ENCODE measurements at regions not wholly inside any gene's neighbourhood (a gene's known extent, or its start where the extent isn't known, plus 50 kb on each side); places are given as distances from the start of the nearest gene placed in this dataset.
"Not testable (repeated sequence)": the region's sequence is repeated elsewhere in the genome, so short reads cannot be mapped to it uniquely, and the experiment has no call there.

DNA sequence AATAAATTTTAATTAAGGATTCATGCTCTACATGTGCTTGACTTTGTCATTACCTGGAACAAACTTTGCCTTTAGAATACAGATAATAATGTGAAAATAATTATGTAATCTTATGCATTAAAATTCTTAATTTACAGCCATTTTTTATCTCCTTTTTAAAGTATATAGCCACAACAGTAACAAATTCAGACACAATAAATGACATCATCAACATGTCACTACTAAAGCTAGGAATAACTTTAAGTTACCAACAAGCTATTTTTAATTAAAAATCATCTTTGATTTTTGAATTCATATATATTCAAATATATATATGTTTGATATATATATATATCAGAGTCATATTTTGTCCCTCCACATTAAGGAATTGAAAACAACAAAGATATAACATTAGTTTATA lies 107.7 kb downstream of the MAD2L1 start:
- no peaks in the 10 kb centered on the region for H3K27me3 ChIP-seq (ENCODE audit: control insufficient read depth in 2 of 2, insufficient read depth in 2 of 2, low read length in 2 of 2)
- no TSS peak for BruUV-seq (replicated peaks)
- H3K4me3 ChIP-seq (replicated peaks in 1 of 3; ENCODE audit: insufficient read depth in 1 of 3, low read depth in 1 of 3, low read length in 3 of 3): no peak overlapping the region
- H3K9me1 ChIP-seq (replicated peaks; ENCODE audit: control insufficient read depth, extremely low read depth, insufficient read depth, low read length): no peaks in the 10 kb centered on the region
- no peaks in the 10 kb centered on the region for H4K20me1 ChIP-seq (replicated peaks; ENCODE audit: control insufficient read depth, extremely low read depth, insufficient read depth, low read length)
- intact Hi-C loops (cut with micrococcal nuclease) (no loop called here), dilution Hi-C loops (cut with MboI; ENCODE audit: extremely low pct_ligation_motif_present, low sequenced_read_pairs) (no loop called here)
- no peak for DNase-seq (ENCODE audit: low read depth, low spot score)
- no peak overlapping the region for H2AFZ ChIP-seq (ENCODE audit: low read depth, low read length)
- H3K27ac ChIP-seq (ENCODE audit: insufficient read depth, low read depth, low read length): no peak overlapping the region
- CTCF ChIA-PET: no interaction called here
- no peaks in the 10 kb centered on the region for H3K4me1 ChIP-seq (ENCODE audit: control insufficient read depth, extremely low read depth, insufficient read depth, low read length)
- H3K36me3 ChIP-seq (ENCODE audit: control insufficient read depth in 2 of 2, extremely low read depth in 1 of 2, insufficient read depth in 2 of 2, low read length in 2 of 2): no peaks in the 10 kb centered on the region
- no peak overlapping the region for H3K9ac ChIP-seq (replicated peaks; ENCODE audit: extremely low read depth, insufficient read depth, low read length)
- TF ChIP-seq FOS (IDR thresholded peaks at IDR 0.05; ENCODE audit: borderline replicate concordance, insufficient read depth, low read length) (no peak), EZH2 (IDR thresholded peaks at IDR 0.05; ENCODE audit: borderline replicate concordance, low read depth, low read length, severe bottlenecking) (no peak), GATA2 (IDR thresholded peaks at IDR 0.05; ENCODE audit: insufficient read depth, insufficient read length, low read depth, low read length) (no peak)
- TF ChIP-seq, protein P1, sequence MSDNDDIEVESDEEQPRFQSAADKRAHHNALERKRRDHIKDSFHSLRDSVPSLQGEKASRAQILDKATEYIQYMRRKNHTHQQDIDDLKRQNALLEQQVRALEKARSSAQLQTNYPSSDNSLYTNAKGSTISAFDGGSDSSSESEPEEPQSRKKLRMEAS (IDR thresholded peaks at IDR 0.05; ENCODE audit: insufficient read depth, insufficient read length): no peak
- no peak overlapping the region for H3K4me2 ChIP-seq (ENCODE audit: insufficient read depth, low read length)
- no peak for FAIRE-seq
- POLR2A ChIA-PET: no interaction called here
- H3K79me2 ChIP-seq (ENCODE audit: control insufficient read depth, insufficient read depth, low read length): no peaks in the 10 kb centered on the region
- no peaks in the 10 kb centered on the region for H3K9me3 ChIP-seq (replicated peaks; ENCODE audit: control insufficient read depth, insufficient read depth, low read length)

DNA sequence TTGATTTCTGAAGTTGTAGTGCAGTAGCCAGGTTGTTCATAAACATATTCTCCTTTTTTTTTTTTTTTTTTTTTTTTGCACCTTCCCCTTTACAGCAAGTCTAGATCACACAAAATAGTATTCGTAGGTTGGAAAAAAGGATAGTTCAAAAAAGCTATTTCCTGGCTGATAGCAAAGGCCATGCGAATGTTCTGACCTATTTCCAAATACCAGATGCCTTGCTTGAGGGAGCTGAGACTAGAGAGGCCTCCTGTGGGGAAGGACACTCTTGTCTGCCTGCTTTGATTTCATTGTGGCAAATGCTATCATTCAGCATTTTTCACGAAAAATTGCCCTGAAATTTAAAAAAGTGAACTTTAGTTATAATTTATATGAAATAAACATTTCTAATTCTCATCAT lies 111.4 kb downstream of the MAD2L1 start:
- Histone ChIP-seq H3K9me3 (replicated peaks; ENCODE audit: control insufficient read depth, insufficient read depth, low read length) (no peaks in the 10 kb centered on the region), H3K4me2 (ENCODE audit: insufficient read depth, low read length) (no peak overlapping the region), H4K20me1 (replicated peaks; ENCODE audit: control insufficient read depth, extremely low read depth, insufficient read depth, low read length) (no peaks in the 10 kb centered on the region), H3K9ac (replicated peaks; ENCODE audit: extremely low read depth, insufficient read depth, low read length) (no peak overlapping the region), H3K9me1 (replicated peaks; ENCODE audit: control insufficient read depth, extremely low read depth, insufficient read depth, low read length) (no peaks in the 10 kb centered on the region), H3K36me3 (ENCODE audit: control insufficient read depth in 2 of 2, extremely low read depth in 1 of 2, insufficient read depth in 2 of 2, low read length in 2 of 2) (no peaks in the 10 kb centered on the region), H3K79me2 (ENCODE audit: control insufficient read depth, insufficient read depth, low read length) (no peaks in the 10 kb centered on the region), H3K27ac (ENCODE audit: insufficient read depth, low read depth, low read length) (no peak overlapping the region), H3K4me1 (ENCODE audit: control insufficient read depth, extremely low read depth, insufficient read depth, low read length) (no peaks in the 10 kb centered on the region), H3K27me3 (ENCODE audit: control insufficient read depth in 2 of 2, insufficient read depth in 2 of 2, low read length in 2 of 2) (no peaks in the 10 kb centered on the region), H3K4me3 (replicated peaks in 1 of 3; ENCODE audit: insufficient read depth in 1 of 3, low read depth in 1 of 3, low read length in 3 of 3) (no peak overlapping the region), H2AFZ (ENCODE audit: low read depth, low read length) (no peak overlapping the region)
- BruUV-seq (replicated peaks): no TSS peak
- DNase-seq (ENCODE audit: low read depth, low spot score) (no peak), FAIRE-seq (no peak)
- ChIA-PET POLR2A (no interaction called here), CTCF (interaction anchor here (0.6 kb wide), 2 partner anchors 26 to 1295 kb away, joined by 3 to 4 read pairs; no protein-coding TSS in a partner anchor)
- dilution Hi-C loops (cut with MboI; ENCODE audit: extremely low pct_ligation_motif_present, low sequenced_read_pairs): no loop called here
- intact Hi-C loops (cut with micrococcal nuclease): no loop called here
- TF ChIP-seq POLR2A (IDR thresholded peaks at IDR 0.05; ENCODE audit: low read depth, low read length): no peak
- no peak for TF ChIP-seq POLR2AphosphoS5 (IDR thresholded peaks at IDR 0.05; ENCODE audit: insufficient read depth, low read depth, low read length)
- TF ChIP-seq, protein P1 (IDR thresholded peaks at IDR 0.05; ENCODE audit: insufficient read depth, insufficient read length): no peak
- TF ChIP-seq, protein P2, sequence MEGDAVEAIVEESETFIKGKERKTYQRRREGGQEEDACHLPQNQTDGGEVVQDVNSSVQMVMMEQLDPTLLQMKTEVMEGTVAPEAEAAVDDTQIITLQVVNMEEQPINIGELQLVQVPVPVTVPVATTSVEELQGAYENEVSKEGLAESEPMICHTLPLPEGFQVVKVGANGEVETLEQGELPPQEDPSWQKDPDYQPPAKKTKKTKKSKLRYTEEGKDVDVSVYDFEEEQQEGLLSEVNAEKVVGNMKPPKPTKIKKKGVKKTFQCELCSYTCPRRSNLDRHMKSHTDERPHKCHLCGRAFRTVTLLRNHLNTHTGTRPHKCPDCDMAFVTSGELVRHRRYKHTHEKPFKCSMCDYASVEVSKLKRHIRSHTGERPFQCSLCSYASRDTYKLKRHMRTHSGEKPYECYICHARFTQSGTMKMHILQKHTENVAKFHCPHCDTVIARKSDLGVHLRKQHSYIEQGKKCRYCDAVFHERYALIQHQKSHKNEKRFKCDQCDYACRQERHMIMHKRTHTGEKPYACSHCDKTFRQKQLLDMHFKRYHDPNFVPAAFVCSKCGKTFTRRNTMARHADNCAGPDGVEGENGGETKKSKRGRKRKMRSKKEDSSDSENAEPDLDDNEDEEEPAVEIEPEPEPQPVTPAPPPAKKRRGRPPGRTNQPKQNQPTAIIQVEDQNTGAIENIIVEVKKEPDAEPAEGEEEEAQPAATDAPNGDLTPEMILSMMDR (IDR thresholded peaks at IDR 0.05; ENCODE audit: extremely low read depth in 1 of 2, insufficient read depth in 1 of 2, low read depth in 1 of 2, low read length in 2 of 2): no peak
- no peak for TF ChIP-seq MYC (IDR thresholded peaks at IDR 0.05; ENCODE audit: low read depth, low read length)

DNA sequence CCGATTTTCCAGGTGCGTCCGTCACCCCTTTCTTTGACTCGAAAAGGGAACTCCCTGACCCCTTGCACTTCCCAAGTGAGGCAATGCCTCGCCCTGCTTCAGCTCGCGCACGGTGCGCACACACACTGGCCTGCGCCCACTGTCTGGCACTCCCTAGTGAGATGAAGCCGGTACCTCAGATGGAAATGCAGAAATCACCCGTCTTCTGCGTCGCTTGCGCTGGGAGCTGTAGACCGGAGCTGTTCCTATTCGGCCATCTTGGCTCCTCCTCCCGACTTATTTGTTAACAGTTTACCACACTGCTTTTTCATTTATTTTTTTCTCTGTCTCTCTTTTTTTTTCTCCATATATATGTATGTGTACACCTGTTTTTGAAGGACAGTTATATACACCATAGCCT lies 112.2 kb downstream of the MAD2L1 start:
- H3K9me3 ChIP-seq (replicated peaks; ENCODE audit: control insufficient read depth, insufficient read depth, low read length); H3K4me2 ChIP-seq (ENCODE audit: insufficient read depth, low read length); H3K27ac ChIP-seq (ENCODE audit: insufficient read depth, low read depth, low read length); H3K9ac ChIP-seq (replicated peaks; ENCODE audit: extremely low read depth, insufficient read depth, low read length); H3K36me3 ChIP-seq (ENCODE audit: control insufficient read depth in 2 of 2, extremely low read depth in 1 of 2, insufficient read depth in 2 of 2, low read length in 2 of 2); BruUV-seq (replicated peaks); H3K79me2 ChIP-seq (ENCODE audit: control insufficient read depth, insufficient read depth, low read length); H3K9me1 ChIP-seq (replicated peaks; ENCODE audit: control insufficient read depth, extremely low read depth, insufficient read depth, low read length); H2AFZ ChIP-seq (ENCODE audit: low read depth, low read length); DNase-seq (ENCODE audit: low read depth, low spot score); H3K27me3 ChIP-seq (ENCODE audit: control insufficient read depth in 2 of 2, insufficient read depth in 2 of 2, low read length in 2 of 2); FAIRE-seq; H3K4me3 ChIP-seq (replicated peaks in 1 of 3; ENCODE audit: insufficient read depth in 1 of 3, low read depth in 1 of 3, low read length in 3 of 3); dilution Hi-C loops (cut with MboI; ENCODE audit: extremely low pct_ligation_motif_present, low sequenced_read_pairs); POLR2A ChIA-PET; H3K4me1 ChIP-seq (ENCODE audit: control insufficient read depth, extremely low read depth, insufficient read depth, low read length); intact Hi-C loops (cut with micrococcal nuclease); H4K20me1 ChIP-seq (replicated peaks; ENCODE audit: control insufficient read depth, extremely low read depth, insufficient read depth, low read length): not testable (repeated sequence)
- CTCF ChIA-PET: interaction anchor here (0.6 kb wide), 2 partner anchors 26 to 1296 kb away, joined by 3 to 4 read pairs; no protein-coding TSS in a partner anchor
